WTC11 (cell line): ENCODE measurements at regions not wholly inside any gene's neighbourhood (a gene's known extent, or its start where the extent isn't known, plus 50 kb on each side); places are given as distances from the start of the nearest gene placed in this dataset.

Experiments
- ATAC-seq: fragments of 200-7000 bp; cut with Tn5 transposase; 2 replicates; pipeline ENCODE4 v1.10.0; 2021; ENCODE audit warnings: mild to moderate bottlenecking, moderate library complexity
- CTCF ChIA-PET: fragments of 300-600 bp; sonication (Branson Sonifier 250); formaldehyde crosslinking; loops from one replicate; lab custom pipeline; 2021; ENCODE audit warnings: antibody characterized with exemption; lab: Charles Lee
- POLR2A ChIA-PET: fragments of 350-600 bp; sonication (Branson Sonifier 250); formaldehyde crosslinking; loops from one replicate; lab custom pipeline; 2021; ENCODE audit warnings: antibody characterized with exemption; lab: Charles Lee
- DNase-seq: peaks from one replicate; pipeline ENCODE4 v3.0.0; 2021; ENCODE audit warnings: low spot score
- H3K27ac Mint-ChIP-seq: 2 replicates; pipeline ENCODE4 v1.8.0; 2021; ENCODE audit warnings: mixed read lengths
- H3K27me3 Mint-ChIP-seq: 2 replicates; pipeline ENCODE4 v1.8.0; 2021; ENCODE audit warnings: low read depth, mild to moderate bottlenecking, moderate library complexity, mixed read lengths
- H3K36me3 Mint-ChIP-seq: 2 replicates; pipeline ENCODE4 v1.8.0; 2021; ENCODE audit warnings: mixed read lengths
- H3K4me1 Mint-ChIP-seq: 2 replicates; pipeline ENCODE4 v1.8.0; 2022; ENCODE audit warnings: mixed read lengths
- H3K4me3 Mint-ChIP-seq: 2 replicates; pipeline ENCODE4 v1.8.0; 2021; ENCODE audit warnings: mild to moderate bottlenecking, moderate library complexity, mixed read lengths
- H3K9me3 Mint-ChIP-seq: 2 replicates; pipeline ENCODE4 v1.8.0; 2021; ENCODE audit warnings: mixed read lengths
- CREB1 ChIP-seq: sonication (generic); formaldehyde crosslinking; IDR thresholded peaks from 2 replicates; pipeline ENCODE4 v1.8.0; 2023; ENCODE audit warnings: mild to moderate bottlenecking, missing genetic modification reagents
- MXD4 ChIP-seq: fragments of 250-450 bp; sonication (Bioruptor Pico); IDR thresholded peaks from 2 replicates; pipeline ENCODE4 v1.8.0; 2021; ENCODE audit warnings: mild to moderate bottlenecking, moderate library complexity, borderline replicate concordance
- NFE2L1 ChIP-seq: sonication (generic); formaldehyde crosslinking; IDR thresholded peaks from 2 replicates; pipeline ENCODE4 v1.8.1; 2023; ENCODE audit warnings: missing genetic modification reagents
- NR2C2 ChIP-seq: sonication (generic); formaldehyde crosslinking; IDR thresholded peaks from 2 replicates; pipeline ENCODE4 v1.8.0; 2022; ENCODE audit warnings: mild to moderate bottlenecking, missing genetic modification reagents
- PRRX2 ChIP-seq: fragments of 250-450 bp; sonication (Bioruptor Pico); IDR thresholded peaks from 2 replicates; pipeline ENCODE4 v1.8.0; 2021; ENCODE audit warnings: mild to moderate bottlenecking
- ZNF396 ChIP-seq: fragments of 250-450 bp; sonication (Bioruptor Pico); IDR thresholded peaks from 2 replicates; pipeline ENCODE4 v1.8.0; 2021; ENCODE audit warnings: mild to moderate bottlenecking, moderate library complexity, borderline replicate concordance
- ZNF416 ChIP-seq: fragments of 250-450 bp; sonication (Bioruptor Pico); IDR thresholded peaks from 2 replicates; pipeline ENCODE4 v1.9.0; 2021; ENCODE audit warnings: mild to moderate bottlenecking, inconsistent platforms
- ZNF671 ChIP-seq: fragments of 250-450 bp; sonication (Bioruptor Pico); IDR thresholded peaks from 2 replicates; pipeline ENCODE4 v1.8.0; 2021; ENCODE audit warnings: mild to moderate bottlenecking
- TF ChIP-seq, protein P1 (sequence below): sonication (generic); formaldehyde crosslinking; IDR thresholded peaks from 2 replicates; pipeline ENCODE4 v1.8.0; 2023; ENCODE audit warnings: mild to moderate bottlenecking, missing genetic modification reagents
- TF ChIP-seq, protein P2 (sequence below): sonication (generic); formaldehyde crosslinking; IDR thresholded peaks from 2 replicates; pipeline ENCODE4 v1.8.1; 2023; ENCODE audit warnings: mild to moderate bottlenecking, missing genetic modification reagents, moderate library complexity
- TF ChIP-seq, protein P3 (sequence below): sonication (generic); formaldehyde crosslinking; IDR thresholded peaks from 2 replicates; pipeline ENCODE4 v1.8.1; 2023; ENCODE audit warnings: mild to moderate bottlenecking, moderate library complexity, missing genetic modification reagents
- TF ChIP-seq, protein P4 (sequence below): sonication (generic); formaldehyde crosslinking; IDR thresholded peaks from 2 replicates; pipeline ENCODE4 v1.8.1; 2022; ENCODE audit warnings: low read depth, mild to moderate bottlenecking, moderate library complexity, missing genetic modification reagents, borderline replicate concordance
- TF ChIP-seq, protein P5 (sequence below): fragments of 250-450 bp; sonication (Bioruptor Pico); IDR thresholded peaks from 2 replicates; pipeline ENCODE4 v1.8.0; 2021; ENCODE audit warnings: mild to moderate bottlenecking
- TF ChIP-seq, protein P6 (sequence below): sonication (generic); formaldehyde crosslinking; IDR thresholded peaks from 2 replicates; pipeline ENCODE4 v1.8.0; 2022; ENCODE audit warnings: mild to moderate bottlenecking, missing genetic modification reagents
- TF ChIP-seq, protein P7 (sequence below): sonication (generic); formaldehyde crosslinking; IDR thresholded peaks from 2 replicates; pipeline ENCODE4 v1.8.1; 2022; ENCODE audit warnings: missing genetic modification reagents, borderline replicate concordance

DNA sequence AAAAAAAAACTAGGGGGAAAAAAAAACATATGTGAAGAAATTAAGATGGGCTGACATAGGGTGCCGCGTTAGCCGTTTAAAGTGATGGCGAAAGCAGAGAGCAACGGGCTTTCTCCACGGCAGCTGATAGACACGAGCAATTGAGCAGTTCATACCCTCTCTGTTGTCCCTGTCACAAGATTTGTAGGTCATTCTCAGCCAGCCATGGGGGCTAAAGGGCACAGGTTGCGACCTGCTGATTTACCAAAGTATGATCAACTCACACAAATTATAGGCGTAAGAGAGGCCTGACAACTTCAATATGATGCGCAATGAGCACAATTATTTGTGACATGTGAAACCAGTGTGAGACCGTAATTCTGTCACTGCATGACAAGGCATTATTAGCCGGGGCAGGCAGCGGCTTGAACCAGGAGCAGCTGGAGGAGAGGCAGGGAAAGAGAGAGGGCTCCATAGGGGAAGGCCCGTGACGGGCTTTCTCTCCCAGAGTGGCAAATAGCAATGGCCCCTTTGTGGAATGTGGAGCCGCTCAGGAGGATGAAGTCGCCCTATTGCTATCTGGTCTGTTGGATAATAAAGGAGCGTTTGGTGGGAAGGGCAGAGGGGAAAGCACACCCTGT, 195.1 kb upstream of the HABP2 start:
- ATAC-seq (peak; percentile 69), DNase-seq (peak; percentile 11)
- no peak overlapping the region for H3K4me3 Mint-ChIP-seq
- no peaks in the 10 kb centered on the region for H3K9me3 Mint-ChIP-seq
- no peak for TF ChIP-seq MXD4
- TF ChIP-seq, protein P1, sequence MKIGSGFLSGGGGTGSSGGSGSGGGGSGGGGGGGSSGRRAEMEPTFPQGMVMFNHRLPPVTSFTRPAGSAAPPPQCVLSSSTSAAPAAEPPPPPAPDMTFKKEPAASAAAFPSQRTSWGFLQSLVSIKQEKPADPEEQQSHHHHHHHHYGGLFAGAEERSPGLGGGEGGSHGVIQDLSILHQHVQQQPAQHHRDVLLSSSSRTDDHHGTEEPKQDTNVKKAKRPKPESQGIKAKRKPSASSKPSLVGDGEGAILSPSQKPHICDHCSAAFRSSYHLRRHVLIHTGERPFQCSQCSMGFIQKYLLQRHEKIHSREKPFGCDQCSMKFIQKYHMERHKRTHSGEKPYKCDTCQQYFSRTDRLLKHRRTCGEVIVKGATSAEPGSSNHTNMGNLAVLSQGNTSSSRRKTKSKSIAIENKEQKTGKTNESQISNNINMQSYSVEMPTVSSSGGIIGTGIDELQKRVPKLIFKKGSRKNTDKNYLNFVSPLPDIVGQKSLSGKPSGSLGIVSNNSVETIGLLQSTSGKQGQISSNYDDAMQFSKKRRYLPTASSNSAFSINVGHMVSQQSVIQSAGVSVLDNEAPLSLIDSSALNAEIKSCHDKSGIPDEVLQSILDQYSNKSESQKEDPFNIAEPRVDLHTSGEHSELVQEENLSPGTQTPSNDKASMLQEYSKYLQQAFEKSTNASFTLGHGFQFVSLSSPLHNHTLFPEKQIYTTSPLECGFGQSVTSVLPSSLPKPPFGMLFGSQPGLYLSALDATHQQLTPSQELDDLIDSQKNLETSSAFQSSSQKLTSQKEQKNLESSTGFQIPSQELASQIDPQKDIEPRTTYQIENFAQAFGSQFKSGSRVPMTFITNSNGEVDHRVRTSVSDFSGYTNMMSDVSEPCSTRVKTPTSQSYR (CRISPR knock-in tag): no peak
- no peak for TF ChIP-seq ZNF416 (CRISPR knock-in tag)
- TF ChIP-seq, protein P2, sequence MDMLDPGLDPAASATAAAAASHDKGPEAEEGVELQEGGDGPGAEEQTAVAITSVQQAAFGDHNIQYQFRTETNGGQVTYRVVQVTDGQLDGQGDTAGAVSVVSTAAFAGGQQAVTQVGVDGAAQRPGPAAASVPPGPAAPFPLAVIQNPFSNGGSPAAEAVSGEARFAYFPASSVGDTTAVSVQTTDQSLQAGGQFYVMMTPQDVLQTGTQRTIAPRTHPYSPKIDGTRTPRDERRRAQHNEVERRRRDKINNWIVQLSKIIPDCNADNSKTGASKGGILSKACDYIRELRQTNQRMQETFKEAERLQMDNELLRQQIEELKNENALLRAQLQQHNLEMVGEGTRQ: no peak
- CTCF ChIA-PET: no interaction called here
- no peaks in the 10 kb centered on the region for H3K36me3 Mint-ChIP-seq
- H3K27ac Mint-ChIP-seq: no peak overlapping the region
- H3K27me3 Mint-ChIP-seq: no peaks in the 10 kb centered on the region; the same call in 1 of the 2 replicates
- peaks cover 2% of the 10 kb centered on the region; the same call in 1 of the 2 replicates for H3K4me1 Mint-ChIP-seq
- POLR2A ChIA-PET: no interaction called here

DNA sequence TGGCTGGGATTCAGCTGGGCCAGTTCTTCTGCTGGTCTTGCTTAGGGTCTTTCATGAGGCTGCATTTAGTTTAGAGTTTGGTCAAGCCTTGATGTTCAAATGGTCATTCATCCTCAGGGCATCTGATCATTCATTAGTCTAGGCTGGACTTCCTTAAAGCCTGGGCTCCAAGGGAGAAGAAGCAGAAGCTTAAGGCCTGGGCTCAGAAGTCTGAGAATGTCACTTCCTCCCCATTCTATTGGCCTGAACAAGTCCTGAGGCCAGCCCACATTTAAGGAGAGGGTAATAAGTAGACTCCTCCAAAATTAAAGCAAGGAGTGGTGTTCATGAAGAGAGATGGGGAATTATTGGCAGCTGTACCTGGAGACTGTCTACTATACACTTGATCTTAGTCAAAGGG, 193.2 kb upstream of the HABP2 start:
- TF ChIP-seq ZNF396: no peak
- TF ChIP-seq, protein P3, sequence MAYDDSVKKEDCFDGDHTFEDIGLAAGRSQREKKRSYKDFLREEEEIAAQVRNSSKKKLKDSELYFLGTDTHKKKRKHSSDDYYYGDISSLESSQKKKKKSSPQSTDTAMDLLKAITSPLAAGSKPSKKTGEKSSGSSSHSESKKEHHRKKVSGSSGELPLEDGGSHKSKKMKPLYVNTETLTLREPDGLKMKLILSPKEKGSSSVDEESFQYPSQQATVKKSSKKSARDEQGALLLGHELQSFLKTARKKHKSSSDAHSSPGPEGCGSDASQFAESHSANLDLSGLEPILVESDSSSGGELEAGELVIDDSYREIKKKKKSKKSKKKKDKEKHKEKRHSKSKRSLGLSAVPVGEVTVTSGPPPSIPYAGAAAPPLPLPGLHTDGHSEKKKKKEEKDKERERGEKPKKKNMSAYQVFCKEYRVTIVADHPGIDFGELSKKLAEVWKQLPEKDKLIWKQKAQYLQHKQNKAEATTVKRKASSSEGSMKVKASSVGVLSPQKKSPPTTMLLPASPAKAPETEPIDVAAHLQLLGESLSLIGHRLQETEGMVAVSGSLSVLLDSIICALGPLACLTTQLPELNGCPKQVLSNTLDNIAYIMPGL (CRISPR knock-in tag): no peak
- TF ChIP-seq, protein P4, sequence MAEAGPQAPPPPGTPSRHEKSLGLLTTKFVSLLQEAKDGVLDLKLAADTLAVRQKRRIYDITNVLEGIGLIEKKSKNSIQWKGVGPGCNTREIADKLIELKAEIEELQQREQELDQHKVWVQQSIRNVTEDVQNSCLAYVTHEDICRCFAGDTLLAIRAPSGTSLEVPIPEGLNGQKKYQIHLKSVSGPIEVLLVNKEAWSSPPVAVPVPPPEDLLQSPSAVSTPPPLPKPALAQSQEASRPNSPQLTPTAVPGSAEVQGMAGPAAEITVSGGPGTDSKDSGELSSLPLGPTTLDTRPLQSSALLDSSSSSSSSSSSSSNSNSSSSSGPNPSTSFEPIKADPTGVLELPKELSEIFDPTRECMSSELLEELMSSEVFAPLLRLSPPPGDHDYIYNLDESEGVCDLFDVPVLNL (CRISPR knock-in tag): no peak
- TF ChIP-seq, protein P5, sequence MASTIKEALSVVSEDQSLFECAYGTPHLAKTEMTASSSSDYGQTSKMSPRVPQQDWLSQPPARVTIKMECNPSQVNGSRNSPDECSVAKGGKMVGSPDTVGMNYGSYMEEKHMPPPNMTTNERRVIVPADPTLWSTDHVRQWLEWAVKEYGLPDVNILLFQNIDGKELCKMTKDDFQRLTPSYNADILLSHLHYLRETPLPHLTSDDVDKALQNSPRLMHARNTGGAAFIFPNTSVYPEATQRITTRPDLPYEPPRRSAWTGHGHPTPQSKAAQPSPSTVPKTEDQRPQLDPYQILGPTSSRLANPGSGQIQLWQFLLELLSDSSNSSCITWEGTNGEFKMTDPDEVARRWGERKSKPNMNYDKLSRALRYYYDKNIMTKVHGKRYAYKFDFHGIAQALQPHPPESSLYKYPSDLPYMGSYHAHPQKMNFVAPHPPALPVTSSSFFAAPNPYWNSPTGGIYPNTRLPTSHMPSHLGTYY (CRISPR knock-in tag): no peak
- TF ChIP-seq PRRX2 (CRISPR knock-in tag): no peak
- TF ChIP-seq, protein P6, sequence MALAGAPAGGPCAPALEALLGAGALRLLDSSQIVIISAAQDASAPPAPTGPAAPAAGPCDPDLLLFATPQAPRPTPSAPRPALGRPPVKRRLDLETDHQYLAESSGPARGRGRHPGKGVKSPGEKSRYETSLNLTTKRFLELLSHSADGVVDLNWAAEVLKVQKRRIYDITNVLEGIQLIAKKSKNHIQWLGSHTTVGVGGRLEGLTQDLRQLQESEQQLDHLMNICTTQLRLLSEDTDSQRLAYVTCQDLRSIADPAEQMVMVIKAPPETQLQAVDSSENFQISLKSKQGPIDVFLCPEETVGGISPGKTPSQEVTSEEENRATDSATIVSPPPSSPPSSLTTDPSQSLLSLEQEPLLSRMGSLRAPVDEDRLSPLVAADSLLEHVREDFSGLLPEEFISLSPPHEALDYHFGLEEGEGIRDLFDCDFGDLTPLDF (CRISPR knock-in tag): no peak
- TF ChIP-seq NR2C2 (CRISPR knock-in tag): no peak
- no peak for TF ChIP-seq NFE2L1 (CRISPR knock-in tag)
- TF ChIP-seq ZNF671 (CRISPR knock-in tag): no peak
- no peak for TF ChIP-seq ZNF416 (CRISPR knock-in tag)
- TF ChIP-seq, protein P7, sequence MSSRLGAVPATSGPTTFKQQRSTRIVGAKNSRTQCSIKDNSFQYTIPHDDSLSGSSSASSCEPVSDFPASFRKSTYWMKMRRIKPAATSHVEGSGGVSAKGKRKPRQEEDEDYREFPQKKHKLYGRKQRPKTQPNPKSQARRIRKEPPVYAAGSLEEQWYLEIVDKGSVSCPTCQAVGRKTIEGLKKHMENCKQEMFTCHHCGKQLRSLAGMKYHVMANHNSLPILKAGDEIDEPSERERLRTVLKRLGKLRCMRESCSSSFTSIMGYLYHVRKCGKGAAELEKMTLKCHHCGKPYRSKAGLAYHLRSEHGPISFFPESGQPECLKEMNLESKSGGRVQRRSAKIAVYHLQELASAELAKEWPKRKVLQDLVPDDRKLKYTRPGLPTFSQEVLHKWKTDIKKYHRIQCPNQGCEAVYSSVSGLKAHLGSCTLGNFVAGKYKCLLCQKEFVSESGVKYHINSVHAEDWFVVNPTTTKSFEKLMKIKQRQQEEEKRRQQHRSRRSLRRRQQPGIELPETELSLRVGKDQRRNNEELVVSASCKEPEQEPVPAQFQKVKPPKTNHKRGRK (CRISPR knock-in tag): no peak
- TF ChIP-seq CREB1 (CRISPR knock-in tag): no peak
- POLR2A ChIA-PET: no interaction called here
- Mint-ChIP-seq H3K27ac (no peak overlapping the region), H3K27me3 (no peaks in the 10 kb centered on the region; the same call in 1 of the 2 replicates), H3K4me3 (no peak overlapping the region), H3K4me1 (peaks cover 6% of the 10 kb centered on the region), H3K36me3 (peaks cover under 1% of the 10 kb centered on the region; the same call in 1 of the 2 replicates), H3K9me3 (peaks cover under 1% of the 10 kb centered on the region)
- no peak for ATAC-seq
- no peak for DNase-seq
- CTCF ChIA-PET: interaction anchor here (3.3 kb wide), 1 partner anchor 25 kb away, joined by 15 read pairs; no protein-coding TSS in a partner anchor
